GM18867 (cell line): ENCODE measurements at regions not wholly inside any gene's neighbourhood (a gene's known extent, or its start where the extent isn't known, plus 50 kb on each side); places are given as distances from the start of the nearest gene placed in this dataset.
"Not testable (repeated sequence)": the region's sequence is repeated elsewhere in the genome, so short reads cannot be mapped to it uniquely, and the experiment has no call there.

ENCODE experiments used
- ATAC-seq: cut with Tn5 transposase; IDR thresholded peaks from one replicate; pipeline ENCODE4 v1.9.1; 2021; ENCODE audit warnings: mild to moderate bottlenecking, moderate library complexity; ENCODE audit not compliant: unreplicated experiment

GRCh38 chr2:78127424-78127823 is 605.2 kb upstream of the LRRTM4 start:
- ATAC-seq = no peak

GRCh38 chr2:78132391-78133370 is 610.5 kb upstream of the LRRTM4 start:
- ATAC-seq = no peak

- ATAC-seq = no peak
Observed at GRCh38 chr2:78145395-78145996, 623.3 kb upstream of the LRRTM4 start.

GRCh38 chr2:78145997-78146722 is 624.0 kb upstream of the LRRTM4 start:
- no peak for ATAC-seq

- ATAC-seq = no peak
Observed at GRCh38 chr2:78147466-78147865, 625.3 kb upstream of the LRRTM4 start.

GRCh38 chr2:78154586-78154985 is 632.4 kb upstream of the LRRTM4 start:
- ATAC-seq = no peak

GRCh38 chr2:78162202-78162601 is 640.0 kb upstream of the LRRTM4 start:
- no peak for ATAC-seq

- ATAC-seq = not testable (repeated sequence)
Observed at GRCh38 chr2:78172157-78172556, 650.0 kb upstream of the LRRTM4 start.

GRCh38 chr2:78175645-78176044 is 653.5 kb upstream of the LRRTM4 start:
- no peak for ATAC-seq

- no peak for ATAC-seq
Observed at GRCh38 chr2:78201064-78201575, 678.9 kb upstream of the LRRTM4 start.

GRCh38 chr2:78202366-78202765 is 680.2 kb upstream of the LRRTM4 start:
- no peak for ATAC-seq

GRCh38 chr2:78202986-78203670 is 681.0 kb upstream of the LRRTM4 start:
- ATAC-seq = no peak

GRCh38 chr2:78218066-78218465 is 695.9 kb upstream of the LRRTM4 start:
- ATAC-seq = no peak

GRCh38 chr2:78237704-78238103 is 715.5 kb upstream of the LRRTM4 start:
- no peak for ATAC-seq

GRCh38 chr2:78245394-78246135 is 723.4 kb upstream of the LRRTM4 start:
- ATAC-seq = no peak

GRCh38 chr2:78251708-78252107 is 729.5 kb upstream of the LRRTM4 start:
- no peak for ATAC-seq

GRCh38 chr2:78260861-78261260 is 738.7 kb upstream of the LRRTM4 start:
- ATAC-seq = no peak

- no peak for ATAC-seq
Observed at GRCh38 chr2:78261454-78261853, 739.3 kb upstream of the LRRTM4 start.

GRCh38 chr2:78262089-78262488 is 739.9 kb upstream of the LRRTM4 start:
- not testable (repeated sequence) for ATAC-seq
